ENCODE measurements at regions not wholly inside any gene's neighbourhood (a gene's known extent, or its start where the extent isn't known, plus 50 kb on each side); places are given as distances from the start of the nearest gene placed in this dataset.

DNA sequence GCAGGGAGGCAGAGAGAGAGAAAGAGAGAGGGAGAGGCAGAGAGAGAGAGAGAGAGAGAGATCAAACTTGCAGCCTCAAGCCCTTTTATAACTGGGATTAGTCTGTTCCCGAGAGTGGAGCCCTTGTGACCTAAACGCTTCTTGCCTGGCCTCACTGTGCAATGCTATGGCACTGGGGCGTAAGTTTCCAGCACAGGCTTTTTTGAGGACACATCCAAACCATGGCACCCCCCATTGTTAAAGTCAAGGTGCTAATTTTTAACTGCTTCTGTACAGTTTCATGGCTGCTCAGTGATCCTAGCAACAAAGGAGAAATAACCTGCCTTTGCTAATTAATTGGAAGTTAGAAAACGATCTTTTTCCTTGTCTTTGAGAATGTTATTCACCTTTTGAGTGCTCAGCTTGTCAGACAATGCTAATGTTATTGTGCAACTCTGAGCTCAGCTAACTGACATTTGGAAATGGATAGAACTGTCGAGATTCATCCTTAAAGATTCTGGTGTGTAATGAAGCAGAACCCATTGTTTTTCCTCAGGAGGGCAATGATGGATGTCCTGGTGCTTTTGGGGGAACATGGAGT lies 268.4 kb downstream of the GLRX3 start:
- no peak for DNase-seq

DNA sequence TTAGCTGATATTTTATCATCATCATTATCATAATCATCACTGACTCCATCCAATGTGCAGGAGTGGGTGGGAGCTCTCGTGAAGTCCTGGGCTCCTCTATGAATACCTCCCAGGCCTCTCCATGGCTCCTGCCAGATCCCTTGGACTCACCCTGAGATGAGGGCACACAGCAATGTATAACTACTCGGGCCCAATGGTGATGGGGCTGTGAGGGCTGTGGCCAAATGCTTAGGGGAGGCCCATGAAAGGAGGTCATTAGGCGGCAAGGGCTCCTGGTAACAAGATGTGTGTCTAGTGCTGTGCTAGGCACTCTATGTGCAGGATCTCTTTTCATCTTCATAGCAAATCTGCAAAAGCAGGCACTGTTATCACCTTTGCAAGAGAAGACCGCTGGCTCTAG lies 270.9 kb downstream of the GLRX3 start:
- no peak for DNase-seq

DNA sequence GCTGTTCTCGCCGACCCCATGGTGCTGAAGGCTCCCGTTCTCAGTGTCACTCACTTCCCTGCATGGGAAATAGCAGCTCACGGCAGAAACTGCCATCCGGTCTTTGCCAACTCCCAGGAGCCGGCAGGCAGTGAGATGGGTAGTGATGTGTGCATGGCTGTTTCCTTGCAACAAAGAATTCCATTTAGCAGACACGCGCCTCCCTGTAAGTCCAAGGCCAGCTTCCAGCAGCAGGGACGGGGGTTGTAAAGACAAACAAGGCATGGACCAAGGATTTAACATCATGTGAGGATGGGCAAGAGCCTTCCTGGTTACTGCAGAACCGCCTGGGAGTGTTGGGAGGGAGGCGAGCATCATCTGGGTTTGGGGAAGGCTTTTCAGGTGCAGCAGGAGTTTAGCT lies 273.1 kb downstream of the GLRX3 start:
- no peak for DNase-seq

DNA sequence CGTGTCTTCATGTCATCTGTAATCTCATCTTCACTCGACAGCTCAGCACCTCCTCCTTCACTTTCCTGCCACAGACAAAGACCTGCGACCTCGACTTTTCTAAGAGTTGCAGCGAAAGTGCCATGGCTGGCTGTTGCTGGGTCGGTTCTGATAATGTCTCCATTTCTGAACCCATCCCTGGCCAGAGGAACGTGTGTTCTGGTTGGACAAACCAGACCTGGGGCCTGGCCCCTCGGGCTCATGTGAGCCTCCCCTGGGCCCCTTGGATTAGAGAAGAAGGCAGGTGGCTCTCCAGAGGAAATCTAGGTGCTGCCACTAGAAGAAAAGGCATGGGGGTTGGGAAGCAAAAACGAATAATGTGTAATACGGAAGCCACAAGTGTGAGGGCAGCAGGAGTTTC lies 273.7 kb downstream of the GLRX3 start:
- DNase-seq, result no peak

DNA sequence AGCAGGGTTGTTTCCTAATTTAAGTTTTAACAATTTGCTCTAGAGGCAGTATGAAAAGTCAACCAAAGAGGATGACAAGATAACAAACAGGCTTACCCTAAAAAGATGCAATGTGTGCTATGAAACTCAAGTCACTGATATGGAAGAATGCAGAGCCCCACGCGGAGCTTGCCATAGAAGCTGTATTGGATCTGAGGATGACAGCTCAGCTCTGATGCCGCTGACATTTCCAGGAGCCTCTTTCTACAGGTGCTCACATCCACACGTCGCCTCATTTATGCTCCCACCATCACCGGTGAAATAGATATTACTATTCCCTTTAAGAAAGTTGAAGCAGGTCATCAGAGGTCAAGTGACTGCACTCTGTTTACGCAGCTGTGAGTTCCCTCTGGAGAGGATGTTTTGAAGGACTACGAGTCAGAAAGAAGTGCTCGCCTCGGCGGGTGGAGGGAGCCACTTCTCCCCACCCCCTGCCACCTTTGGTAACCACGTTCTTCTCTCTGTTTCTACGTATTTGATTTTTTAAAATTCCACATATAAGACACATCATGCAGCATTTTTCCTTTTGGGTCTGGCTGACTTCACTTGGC lies 275.4 kb downstream of the GLRX3 start:
- DNase-seq, result no peak

DNA sequence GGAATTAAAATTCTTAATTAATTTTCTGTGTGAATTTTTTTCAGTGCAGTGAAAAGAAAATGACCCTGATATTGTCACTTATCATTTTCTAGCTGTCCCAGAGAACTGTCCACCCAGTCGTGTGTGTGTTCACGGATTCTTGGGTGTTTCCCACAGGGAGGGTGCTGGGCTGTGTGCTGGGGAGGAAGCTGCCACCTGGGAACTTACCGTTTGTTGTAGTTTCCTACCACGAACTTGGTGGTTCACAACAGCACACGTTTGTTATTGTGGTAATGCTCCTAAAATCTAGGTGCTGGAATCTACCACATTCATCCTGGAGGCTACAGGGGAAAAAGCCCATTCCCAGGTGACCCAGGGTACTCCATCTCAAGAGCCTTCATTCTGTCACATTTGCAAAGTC lies 276.1 kb downstream of the GLRX3 start:
- no peak for DNase-seq

DNA sequence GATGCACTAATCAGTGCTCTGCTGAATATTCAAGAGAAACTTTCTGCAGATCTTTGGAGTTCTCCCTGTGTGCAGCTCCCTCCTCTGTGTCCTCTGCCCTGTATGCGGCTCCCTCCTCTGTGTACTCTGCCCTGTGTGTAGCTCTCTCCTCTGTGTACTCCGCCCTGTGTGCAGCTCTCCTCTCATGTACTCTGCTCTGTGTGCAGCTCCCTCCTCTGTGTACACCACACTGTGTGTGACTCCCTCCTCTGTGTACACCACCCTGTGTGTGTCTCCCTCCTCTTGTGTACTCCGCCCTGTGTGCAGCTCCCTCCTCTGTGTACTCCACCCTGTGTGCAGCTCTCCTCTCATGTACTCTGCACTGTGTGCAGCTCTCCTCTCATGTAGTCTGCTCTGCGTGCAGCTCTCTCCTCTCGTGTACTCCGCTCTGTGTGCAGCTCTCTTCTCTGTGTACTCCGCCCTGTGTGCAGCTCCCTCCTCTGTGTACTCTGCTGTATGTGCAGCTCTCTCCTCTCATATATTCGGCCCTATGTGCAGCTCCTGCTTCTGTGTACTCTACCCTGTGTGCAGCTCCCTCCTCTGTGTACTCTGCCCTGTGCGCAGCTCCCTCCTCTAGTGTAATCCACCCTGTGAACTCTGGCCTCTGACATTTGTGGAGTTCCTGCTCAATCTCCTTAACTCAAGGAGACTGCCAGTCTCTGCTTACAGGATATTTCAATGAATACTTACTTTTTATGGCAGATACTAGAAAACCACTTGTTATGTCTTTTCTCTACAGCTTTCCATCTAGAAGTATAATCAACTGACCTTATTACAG lies 280.4 kb downstream of the GLRX3 start:
- DNase-seq, result peak; percentile 27

DNA sequence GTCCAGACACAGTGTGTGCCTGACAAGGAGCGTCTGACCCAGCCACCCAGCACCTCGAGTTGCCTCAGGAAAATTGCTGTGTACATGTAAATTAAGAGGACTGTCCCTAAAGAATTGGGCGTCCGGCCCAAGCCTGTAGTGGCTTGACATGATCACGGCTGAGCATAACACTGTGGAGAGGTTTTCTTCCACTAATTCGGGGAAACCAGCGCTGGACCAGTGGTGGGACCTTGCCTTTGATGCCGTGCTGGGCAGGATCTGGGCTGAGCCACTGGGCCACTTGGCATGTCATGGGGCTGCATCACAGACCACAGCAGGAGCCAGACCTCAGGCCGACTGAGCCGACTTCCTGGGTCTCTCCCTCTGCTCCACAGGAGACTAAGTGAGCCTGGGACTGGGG lies 282.5 kb downstream of the GLRX3 start:
- DNase-seq, result peak; percentile 41

DNA sequence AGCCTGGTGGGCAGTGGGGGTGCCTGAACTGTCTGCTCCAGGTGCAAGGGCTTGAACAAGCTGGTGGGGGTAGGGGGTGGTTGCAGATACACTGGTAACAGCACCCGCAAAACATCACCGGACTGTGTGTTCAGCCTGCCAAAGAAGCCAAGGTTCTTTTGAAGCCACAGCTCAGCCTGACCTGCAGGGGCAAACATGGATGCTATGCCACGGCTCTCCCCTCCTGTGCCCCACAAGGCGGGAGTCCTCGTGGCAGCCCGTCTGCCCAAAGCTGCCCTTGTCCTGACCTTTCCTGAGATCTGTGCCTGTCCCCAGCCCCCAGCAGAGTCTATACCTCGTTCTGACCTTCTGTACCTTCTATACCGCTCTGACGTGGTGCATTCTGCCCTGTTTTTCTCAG lies 285.7 kb downstream of the GLRX3 start:
- DNase-seq, result no peak

DNA sequence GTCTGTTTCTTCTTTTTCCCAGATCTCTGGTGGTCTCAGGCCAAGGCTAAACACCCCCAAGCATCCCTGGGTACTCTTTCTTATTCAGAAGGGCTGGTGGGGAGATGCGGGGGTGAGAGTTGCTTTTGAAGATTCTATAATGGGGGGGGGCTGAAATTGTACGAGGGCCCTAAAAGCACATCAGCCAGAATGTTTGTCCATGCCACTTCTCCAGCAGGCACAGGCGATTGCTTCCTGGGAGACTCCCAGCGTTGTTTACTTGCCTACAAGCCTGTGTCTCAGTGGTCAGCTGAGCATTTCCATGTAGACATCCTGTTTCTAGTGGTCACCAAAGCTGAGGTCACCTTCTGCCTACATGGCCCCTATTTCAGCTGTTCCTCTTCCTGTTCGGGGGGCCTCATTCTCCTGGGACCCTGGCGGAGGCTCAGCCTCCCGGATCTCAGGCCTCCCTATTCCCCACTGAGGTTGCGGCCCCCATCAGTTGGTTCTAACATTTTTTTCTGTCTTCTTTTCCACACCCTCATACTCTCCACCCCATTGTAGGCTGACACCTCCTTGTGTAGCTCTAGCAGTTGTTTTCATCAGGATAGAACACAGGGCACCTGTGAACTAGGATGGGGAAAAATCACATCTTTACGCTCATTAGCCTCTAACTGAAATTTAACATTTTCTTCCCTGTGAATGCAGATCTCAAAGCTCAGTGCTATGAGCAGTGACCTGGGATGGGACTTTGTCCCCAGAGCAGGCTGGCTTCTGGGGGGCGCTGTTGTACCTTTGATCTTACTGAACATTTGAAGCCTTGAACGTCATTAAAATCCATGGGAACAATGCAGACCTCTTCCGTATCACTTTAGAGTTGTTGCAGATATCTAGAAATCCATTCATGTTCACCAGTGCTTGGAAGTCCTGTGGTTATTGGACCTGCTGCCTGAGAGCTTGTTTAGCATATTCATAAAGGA lies 286.5 kb downstream of the GLRX3 start:
- no peak for DNase-seq

DNA sequence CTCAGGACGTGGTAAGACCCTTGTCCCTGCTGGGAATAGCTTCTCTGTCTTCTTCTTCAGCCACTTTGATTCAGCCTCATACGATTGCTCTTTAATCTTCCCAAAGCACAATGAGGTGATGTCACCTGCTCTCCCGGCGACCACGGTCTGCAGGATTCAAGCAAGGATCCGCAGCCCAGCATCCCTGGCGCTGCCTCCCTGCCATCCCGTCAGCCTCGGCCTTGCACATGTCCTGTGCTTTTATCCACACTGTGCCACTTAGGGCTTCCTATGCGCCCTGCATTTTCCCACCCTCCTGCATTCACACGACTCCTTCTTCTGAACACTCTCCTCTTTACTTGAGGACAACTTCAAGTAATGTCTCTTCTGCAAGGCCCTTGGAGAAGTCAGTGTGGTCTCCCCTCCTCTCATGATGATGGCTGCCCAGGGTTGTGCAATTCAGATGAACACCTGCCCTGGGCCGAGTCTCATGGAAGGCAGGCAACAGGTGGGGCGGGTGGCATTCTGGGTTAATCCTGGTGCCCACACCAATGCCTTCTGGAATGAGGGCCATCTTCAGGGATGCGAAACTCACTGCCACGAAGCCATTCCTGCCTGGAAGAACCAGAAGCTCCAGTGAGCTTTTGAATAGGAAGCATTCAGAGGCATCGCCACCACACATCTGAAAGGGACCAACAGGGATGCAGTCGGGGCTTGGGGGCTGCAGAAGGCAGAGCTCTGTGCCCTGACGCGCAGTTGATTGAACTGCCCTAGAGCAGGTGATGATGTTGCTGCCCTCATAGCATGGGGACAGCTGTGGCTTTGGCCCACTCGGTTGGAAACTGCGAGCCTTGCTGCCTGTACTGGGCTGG lies 287.5 kb downstream of the GLRX3 start:
- no peak for DNase-seq

DNA sequence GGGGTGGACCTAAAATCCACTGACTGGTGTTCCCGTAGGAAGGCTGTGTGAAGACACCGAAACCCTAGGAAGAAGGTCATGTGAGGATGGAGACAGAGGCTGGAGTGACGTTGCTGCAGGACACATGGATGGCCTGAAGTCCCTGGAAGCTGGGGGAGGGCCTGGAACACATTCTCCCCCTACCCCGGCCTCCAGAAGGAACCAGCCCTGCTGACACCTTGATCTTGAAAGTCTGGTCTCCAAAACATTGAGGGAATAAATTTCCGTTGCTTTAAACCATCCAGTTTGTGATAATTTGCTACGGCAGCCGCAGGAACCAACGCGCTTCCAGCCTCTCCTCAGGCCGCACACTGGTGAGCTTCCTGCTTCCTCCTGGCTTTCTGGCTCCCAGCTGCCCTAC lies 288.2 kb downstream of the GLRX3 start:
- no peak for DNase-seq

DNA sequence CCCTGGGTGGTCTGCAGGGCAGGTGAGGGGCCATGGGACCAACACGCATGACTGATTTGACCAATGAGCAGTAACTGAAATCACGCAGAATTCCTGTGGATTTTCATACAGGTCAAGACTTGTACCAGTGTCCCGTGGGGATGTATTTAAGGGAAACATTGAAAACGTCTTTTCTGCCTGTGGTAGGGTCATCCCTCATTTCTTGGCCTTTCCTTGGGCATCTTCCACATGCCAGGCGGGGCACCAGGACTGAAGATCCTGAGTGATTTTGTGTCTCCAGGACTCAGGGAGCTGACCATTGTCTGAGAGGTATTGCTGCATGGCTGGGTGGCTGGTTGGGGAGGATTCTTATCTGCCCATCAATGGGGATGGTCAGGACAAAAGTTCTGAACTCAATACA lies 289.0 kb downstream of the GLRX3 start:
- DNase-seq, result peak; percentile 44

DNA sequence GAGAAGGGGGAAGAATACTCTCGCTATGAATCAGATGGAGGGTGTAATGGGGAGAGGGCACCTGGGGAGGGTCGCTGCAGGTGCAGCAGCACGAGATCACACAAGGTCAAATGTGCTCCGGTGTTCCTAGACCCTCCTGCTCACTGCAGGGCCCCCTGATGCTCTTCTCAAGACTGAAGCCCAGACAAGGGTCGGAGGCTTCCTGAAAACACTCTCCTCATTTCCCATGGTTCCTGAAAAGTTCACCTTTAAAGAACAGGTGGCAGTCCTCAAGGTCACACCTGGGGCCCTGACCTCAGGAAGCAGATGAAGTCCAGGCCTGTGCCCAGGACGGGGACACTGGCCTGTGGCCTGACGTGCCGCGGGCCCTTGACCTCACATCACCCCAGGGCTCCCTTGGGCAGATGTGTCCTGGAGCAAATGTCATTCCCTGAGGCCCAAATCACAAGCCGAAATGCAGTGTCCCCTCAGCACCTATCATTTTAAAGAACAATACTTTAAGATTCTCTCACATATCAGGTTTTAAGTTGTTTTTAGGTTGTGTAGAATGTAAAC lies 289.8 kb downstream of the GLRX3 start:
- peak; percentile 33 for DNase-seq

DNA sequence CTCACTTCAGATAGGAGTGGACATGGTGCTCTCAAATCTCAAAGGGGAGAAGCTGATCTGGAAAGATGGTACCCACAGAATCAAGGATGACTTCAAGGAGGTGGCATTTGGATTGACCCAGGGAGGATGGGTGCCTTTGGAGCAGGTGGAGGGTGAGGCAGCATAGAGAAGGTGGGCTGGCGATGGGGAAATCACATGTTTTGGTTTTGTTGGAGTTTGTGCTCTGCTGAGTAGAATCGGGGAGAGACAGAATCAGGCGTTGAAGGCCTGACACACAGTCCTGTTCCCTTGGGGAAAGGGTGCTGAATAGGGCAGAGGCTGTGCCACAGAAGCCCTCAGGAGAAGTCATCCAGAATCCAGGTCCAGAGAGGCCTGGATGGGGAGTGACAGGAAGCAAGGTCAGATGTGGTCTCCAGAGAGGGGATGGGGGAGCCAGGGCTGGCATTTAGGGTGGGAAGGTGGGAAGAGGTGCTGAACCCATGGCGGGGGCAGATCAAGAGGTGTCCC lies 291.1 kb downstream of the GLRX3 start:
- DNase-seq, result peak; percentile 52

DNA sequence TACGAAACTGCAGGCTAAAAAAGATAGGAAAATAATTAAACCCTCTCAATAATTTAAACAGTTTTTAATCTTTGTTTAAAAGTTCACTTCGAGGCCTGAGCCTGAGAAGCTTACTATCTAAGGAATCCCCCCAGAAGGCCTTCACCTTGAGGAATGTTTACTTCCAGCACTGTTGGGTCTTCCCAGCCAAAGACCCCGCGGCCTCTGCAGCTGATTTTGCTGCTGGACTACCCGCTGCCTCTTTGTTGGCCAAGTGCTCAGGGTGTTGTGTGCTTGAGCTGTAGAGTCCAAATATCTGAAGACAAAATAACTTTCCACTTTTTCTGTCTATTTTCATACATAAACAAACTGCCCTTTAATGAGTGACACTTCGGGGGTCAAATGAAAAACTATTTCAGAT lies 292.7 kb downstream of the GLRX3 start:
- DNase-seq, result no peak

DNA sequence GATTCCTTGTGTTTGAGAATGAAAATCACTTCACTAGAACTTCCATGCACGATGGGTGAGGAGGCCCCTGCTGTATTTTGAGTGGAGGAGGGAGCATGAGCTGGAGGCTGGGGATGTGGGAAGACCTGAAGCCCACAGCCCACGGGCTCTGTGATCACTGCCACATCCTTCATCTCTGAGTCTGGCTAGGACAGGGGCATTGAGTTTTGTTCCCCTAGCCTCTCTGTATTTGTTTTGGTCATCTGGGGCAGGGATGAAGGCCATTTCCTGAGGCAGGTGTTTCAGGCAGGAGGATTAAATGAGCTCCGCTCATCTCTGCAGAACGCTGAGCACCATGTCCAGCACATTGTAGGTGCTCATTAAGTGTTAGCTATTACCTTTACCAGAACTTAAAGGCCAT lies 293.6 kb downstream of the GLRX3 start:
- DNase-seq, result no peak

DNA sequence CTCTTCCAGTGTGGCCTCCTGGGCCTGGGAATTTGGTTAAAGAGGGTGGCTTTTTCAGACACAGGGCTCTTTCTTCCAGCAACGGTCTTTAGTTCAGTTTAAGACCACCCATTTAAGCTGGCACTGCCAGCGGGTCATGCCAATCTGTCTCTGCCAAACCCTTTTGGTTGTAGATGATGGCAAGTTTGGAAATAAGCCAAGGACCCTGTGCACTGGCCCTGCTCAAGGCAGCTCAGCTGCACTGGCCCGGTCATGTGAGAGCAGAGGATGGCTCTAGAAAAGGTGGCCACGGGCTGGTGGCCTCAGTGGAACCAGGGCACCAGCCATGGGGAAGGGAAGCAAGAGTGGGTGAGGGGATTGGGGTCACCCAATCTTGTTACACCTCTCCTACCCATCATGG lies 294.1 kb downstream of the GLRX3 start:
- DNase-seq, result peak; percentile 39

DNA sequence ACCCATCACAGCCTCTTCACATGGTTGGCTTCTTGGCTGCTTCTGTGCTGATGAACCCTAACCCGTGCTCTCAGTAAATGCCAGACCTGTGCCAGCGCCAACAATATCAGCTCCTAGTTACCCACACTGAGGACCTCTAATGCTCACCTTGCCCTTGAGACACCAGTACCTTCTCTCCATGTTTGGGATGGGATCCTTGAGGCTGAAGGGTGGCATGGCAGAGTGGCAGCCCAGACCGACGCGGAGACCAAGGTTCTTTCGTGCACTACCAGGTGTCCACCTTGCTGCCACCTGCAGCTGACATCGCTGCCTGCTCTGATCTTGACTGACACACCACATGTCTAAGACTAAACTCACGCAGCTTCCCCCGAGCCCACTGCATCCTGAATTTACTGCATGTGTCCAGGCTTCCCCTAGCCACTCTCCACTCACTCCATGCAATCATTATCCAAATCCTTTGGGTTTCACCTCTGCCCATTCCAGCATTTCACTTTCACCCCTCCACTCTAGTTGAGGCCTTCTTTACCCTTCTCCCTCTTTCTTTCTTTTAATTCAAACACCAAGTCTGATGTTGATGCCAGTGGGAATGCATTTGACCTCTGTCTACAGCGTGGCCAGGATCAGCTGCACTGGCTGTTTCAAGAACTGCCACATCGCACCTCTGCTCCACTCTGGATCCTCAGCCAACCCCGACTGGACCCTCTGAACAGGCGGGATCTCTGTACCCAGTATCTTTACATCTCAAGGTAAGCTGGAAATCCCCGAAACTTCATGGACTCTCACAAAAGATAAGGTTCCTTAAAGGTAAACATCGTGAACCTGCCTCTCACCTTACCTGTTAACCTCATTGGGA lies 294.9 kb downstream of the GLRX3 start:
- peak; percentile 54 for DNase-seq

DNA sequence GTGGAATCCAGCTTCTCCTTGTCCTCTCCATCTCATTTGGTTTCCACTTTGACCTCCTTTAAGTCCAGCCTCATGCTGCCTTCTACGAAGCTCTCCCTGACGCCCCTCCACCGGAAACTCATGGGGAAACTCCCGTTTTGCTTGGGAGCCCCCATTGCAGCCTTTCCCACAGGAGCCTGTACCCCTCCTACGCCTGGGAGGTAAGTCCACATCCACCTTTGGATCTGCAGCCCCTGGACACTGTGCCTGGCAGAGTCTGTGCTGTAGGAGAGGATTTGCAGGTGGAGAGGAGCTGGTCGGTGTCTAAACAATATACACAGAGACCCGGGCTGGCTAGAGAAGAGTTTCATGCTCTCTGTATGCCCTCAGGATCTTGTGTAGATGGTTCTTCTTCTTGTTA lies 296.1 kb downstream of the GLRX3 start:
- peak; percentile 30 for DNase-seq

DNA sequence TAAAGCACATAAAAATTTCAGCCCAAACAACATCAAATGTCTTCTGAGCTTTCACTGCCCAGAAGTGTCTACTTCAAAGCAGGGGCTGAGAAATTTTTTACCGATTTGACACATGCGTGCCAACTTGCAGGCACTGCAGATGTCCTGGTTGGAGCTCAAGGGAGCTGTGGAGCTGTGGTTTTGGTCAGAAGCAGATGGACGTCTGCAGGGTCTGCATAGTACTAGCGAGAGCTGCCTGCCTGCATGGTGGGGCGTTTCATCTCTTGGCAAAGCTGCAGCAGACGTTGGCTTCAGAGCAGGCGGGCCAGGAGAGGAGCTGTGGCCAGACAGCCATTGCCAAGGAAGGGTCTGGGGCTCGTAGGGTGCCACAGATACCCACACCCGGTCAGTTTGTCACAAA lies 296.7 kb downstream of the GLRX3 start:
- DNase-seq, result peak; percentile 51
